HG02943 (cell line): ENCODE measurements at regions not wholly inside any gene's neighbourhood (a gene's known extent, or its start where the extent isn't known, plus 50 kb on each side); places are given as distances from the start of the nearest gene placed in this dataset.
"Not testable (repeated sequence)": the region's sequence is repeated elsewhere in the genome, so short reads cannot be mapped to it uniquely, and the experiment has no call there.

Experiments used
- ATAC-seq: cut with Tn5 transposase; IDR thresholded peaks from one replicate; pipeline ENCODE4 v1.9.1; 2021; ENCODE audit warnings: mild to moderate bottlenecking, low read depth, moderate library complexity; ENCODE audit not compliant: unreplicated experiment

- no peak for ATAC-seq
These were observed 116.0 kb downstream of the TTC6 start for GRCh38 chr14:37711356-37711830.

- no peak for ATAC-seq
These were observed 116.5 kb downstream of the TTC6 start for GRCh38 chr14:37711831-37712475.

DNA sequence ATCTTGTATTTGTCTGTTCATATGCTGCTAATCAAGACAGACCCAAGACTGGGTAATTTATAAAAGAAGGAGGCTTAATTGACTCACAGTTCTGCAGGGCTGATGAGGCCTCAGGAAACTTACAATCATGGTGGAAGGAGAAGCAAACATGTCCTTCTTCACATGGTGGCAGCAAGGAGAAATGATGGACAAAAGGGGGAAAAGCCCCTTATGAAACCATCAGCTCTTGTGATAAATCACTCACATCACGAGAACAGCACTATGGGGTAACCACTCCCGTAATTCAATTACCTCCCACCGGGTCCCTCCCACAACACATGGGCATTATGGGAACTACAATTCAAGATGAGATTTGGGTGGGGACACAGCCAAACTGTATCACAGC is 117.0 kb downstream of the TTC6 start:
- not testable (repeated sequence) for ATAC-seq

- ATAC-seq: no peak
These were observed 117.6 kb downstream of the TTC6 start for GRCh38 chr14:37712976-37713431.

GRCh38 chr14:37720131-37720530 is 124.7 kb downstream of the TTC6 start:
- no peak for ATAC-seq

- no peak for ATAC-seq
These were observed 126.7 kb downstream of the TTC6 start for GRCh38 chr14:37721976-37722659.

GRCh38 chr14:37723515-37723914 is 128.1 kb downstream of the TTC6 start:
- no peak for ATAC-seq

- ATAC-seq: no peak
These were observed 131.3 kb downstream of the TTC6 start for GRCh38 chr14:37726708-37727107.

GRCh38 chr14:37729218-37729617 is 133.8 kb downstream of the TTC6 start:
- ATAC-seq: no peak

DNA sequence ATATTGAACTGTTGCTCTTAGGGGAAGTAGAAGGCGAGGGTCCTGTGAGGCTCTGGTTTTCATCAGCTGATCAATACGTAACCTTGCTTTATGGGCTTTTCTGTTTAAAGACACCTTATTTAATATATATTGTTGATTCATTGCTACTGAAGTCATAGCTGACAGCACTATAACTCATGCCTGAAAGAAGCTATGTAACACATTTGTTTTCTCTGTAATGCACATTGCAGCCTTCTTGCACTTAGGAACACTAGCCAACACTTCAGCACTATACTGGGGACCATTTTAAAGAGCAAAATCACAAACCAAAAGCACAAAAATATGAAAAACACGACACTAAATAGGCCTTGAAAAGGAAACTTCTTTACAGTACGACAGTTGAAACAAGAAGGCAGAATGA is 135.7 kb downstream of the TTC6 start:
- ATAC-seq: no peak

- ATAC-seq: no peak
These were observed 150.2 kb downstream of the TTC6 start for GRCh38 chr14:37745657-37746056.

DNA sequence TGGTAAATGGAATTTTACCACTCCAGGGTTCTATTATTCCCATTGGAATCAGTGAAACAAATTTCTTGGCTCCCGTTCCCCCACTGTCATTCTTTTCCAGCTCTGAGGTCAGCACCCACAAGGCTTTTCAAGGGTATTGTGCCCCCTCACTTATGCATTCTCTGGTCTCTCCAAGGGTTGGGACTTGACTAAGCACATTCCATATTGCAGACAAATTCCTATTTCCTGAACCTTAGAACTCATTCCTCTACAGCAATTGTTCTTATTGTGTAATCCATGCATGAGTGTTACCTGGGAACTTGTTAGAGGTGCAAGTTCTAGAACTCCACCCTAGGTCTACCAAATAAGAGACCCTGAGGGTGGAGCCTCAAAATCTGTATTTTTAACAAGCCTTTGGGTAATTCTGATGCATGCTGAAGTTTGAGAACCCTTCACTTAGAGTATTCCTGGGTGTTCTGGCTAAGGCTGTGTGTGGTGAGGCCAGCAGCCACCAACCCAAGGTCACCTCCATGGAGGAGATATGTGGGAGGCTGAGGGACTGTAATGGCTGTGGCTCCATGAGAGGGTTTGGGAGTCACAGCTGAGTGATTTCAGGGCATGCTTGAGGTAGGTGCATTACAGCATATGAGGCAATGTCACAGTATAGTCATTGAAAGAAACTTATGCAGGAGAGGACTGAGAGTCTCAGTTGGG is 150.9 kb downstream of the TTC6 start:
- no peak for ATAC-seq

- ATAC-seq: no peak
These were observed 158.0 kb downstream of the TTC6 start for GRCh38 chr14:37753459-37753858.

- not testable (repeated sequence) for ATAC-seq
These were observed 164.8 kb downstream of the TTC6 start for GRCh38 chr14:37760275-37760674.

- no peak for ATAC-seq
These were observed 167.8 kb downstream of the TTC6 start for GRCh38 chr14:37763266-37763665.

DNA sequence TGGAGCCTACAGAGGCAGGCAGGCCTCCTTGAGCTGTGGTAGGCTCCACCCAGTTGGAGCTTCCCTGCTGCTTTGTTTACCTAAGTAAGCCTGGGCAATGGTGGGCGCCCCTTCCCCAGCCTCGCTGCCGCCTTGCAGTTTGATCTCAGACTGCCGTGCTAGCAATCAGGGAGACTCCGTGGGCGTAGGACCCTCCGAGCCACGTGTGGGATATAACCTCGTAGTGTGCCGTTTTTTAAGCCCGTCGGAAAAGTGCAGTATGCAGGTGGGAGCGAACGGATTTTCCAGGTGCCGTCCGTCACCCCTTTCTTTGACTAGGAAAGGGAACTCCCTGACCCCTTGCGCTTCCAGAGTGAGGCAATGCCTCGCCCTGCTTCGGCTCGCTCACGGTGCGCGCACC is 176.9 kb downstream of the TTC6 start:
- ATAC-seq: not testable (repeated sequence)

DNA sequence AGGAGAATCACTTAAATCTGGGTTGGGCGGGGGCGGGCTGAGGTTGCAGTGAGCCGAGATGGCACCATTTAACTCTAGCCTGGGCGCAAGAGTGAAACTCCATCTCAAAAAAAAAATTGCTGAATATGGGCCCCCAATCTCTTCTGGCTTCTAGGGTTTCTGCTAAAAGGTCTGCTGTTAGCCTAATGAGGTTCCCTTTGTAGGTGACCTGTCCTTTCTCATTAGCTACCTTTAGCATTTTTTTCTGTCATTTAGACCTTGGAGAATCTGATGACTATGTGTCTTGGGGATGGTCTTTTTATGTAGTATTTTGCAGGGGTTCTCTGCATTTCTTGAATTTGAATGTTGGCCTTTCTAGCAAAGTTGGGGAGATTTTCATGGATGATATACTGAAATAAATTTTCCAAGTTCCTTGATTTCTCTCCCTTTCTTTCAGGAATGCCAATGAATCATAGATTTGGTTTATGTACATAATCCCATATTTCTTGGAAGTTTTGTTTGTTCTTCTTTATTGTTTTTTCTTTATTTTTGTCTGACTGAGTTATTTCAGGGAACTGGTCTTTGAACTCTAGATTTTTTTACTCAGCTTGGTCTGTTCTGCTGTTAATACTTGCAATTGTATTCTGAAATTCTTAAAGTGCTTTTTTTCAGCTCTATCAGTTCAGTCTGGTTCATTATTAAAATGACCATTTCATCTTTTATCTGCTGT is 181.5 kb downstream of the TTC6 start:
- ATAC-seq: no peak

- no peak for ATAC-seq
These were observed 182.9 kb downstream of the TTC6 start for GRCh38 chr14:37778135-37778943.

- no peak for ATAC-seq
These were observed 184.1 kb downstream of the TTC6 start for GRCh38 chr14:37779480-37779879.

- ATAC-seq: not testable (repeated sequence)
These were observed 185.3 kb downstream of the TTC6 start for GRCh38 chr14:37780731-37781130.
